GM19324 (cell line): ENCODE measurements at regions not wholly inside any gene's neighbourhood (a gene's known extent, or its start where the extent isn't known, plus 50 kb on each side); places are given as distances from the start of the nearest gene placed in this dataset.

Experiments
- ATAC-seq: cut with Tn5 transposase; IDR thresholded peaks from one replicate; pipeline ENCODE4 v1.9.1; 2021; ENCODE audit warnings: mild to moderate bottlenecking, moderate library complexity; ENCODE audit not compliant: unreplicated experiment, low FRiP score

GRCh38 chr10:33533612-33534011 is 199.1 kb upstream of the NRP1 start:
- no peak for ATAC-seq

GRCh38 chr10:33532901-33533300 is 198.4 kb upstream of the NRP1 start:
- ATAC-seq, result no peak

- no peak for ATAC-seq
Measured at GRCh38 chr10:33529234-33529633, 194.8 kb upstream of the NRP1 start.

- ATAC-seq, result no peak
Measured at GRCh38 chr10:33524966-33525365, 190.5 kb upstream of the NRP1 start.

GRCh38 chr10:33524041-33524440 is 189.6 kb upstream of the NRP1 start:
- no peak for ATAC-seq

GRCh38 chr10:33523236-33523792 is 188.8 kb upstream of the NRP1 start:
- no peak for ATAC-seq

- no peak for ATAC-seq
Measured at GRCh38 chr10:33521904-33522303, 187.4 kb upstream of the NRP1 start.

GRCh38 chr10:33521062-33521461 is 186.6 kb upstream of the NRP1 start:
- no peak for ATAC-seq

GRCh38 chr10:33520223-33520622 is 185.8 kb upstream of the NRP1 start:
- ATAC-seq, result no peak

- ATAC-seq, result no peak
Measured at GRCh38 chr10:33519130-33519860, 184.8 kb upstream of the NRP1 start.

- no peak for ATAC-seq
Measured at GRCh38 chr10:33510206-33510605, 175.7 kb upstream of the NRP1 start.

GRCh38 chr10:33509231-33509831 is 174.9 kb upstream of the NRP1 start:
- ATAC-seq, result peak; percentile 60

GRCh38 chr10:33507662-33508425 is 173.4 kb upstream of the NRP1 start:
- no peak for ATAC-seq

GRCh38 chr10:33506838-33507661 is 172.6 kb upstream of the NRP1 start:
- peak; percentile 65 for ATAC-seq

GRCh38 chr10:33506391-33506790 is 171.9 kb upstream of the NRP1 start:
- no peak for ATAC-seq

- no peak for ATAC-seq
Measured at GRCh38 chr10:33501161-33501560, 166.7 kb upstream of the NRP1 start.

- no peak for ATAC-seq
Measured at GRCh38 chr10:33498391-33498891, 164.0 kb upstream of the NRP1 start.

- ATAC-seq, result no peak
Measured at GRCh38 chr10:33497338-33497737, 162.9 kb upstream of the NRP1 start.

- ATAC-seq, result no peak
Measured at GRCh38 chr10:33496096-33496495, 161.6 kb upstream of the NRP1 start.

GRCh38 chr10:33494694-33495265 is 160.3 kb upstream of the NRP1 start:
- ATAC-seq, result no peak
